B cell (primary cell): ENCODE measurements at regions not wholly inside any gene's neighbourhood (a gene's known extent, or its start where the extent isn't known, plus 50 kb on each side); places are given as distances from the start of the nearest gene placed in this dataset.

Experiments used
- ATAC-seq: fragments of 200-7000 bp; cut with Tn5 transposase; one replicate; pipeline ENCODE4 v1.10.0; 2021; ENCODE audit warnings: low read depth, mild to moderate bottlenecking, moderate number of reproducible peaks, moderate library complexity
- CTCF ChIA-PET: fragments of 350-600 bp; sonication (Branson Sonifier 250); formaldehyde crosslinking; loops from one replicate; lab custom pipeline; 2021; ENCODE audit warnings: antibody characterized with exemption, inconsistent platforms; lab: Charles Lee
- POLR2A ChIA-PET: fragments of 350-600 bp; sonication (Branson Sonifier 250); formaldehyde crosslinking; loops from one replicate; lab custom pipeline; 2021; ENCODE audit warnings: antibody characterized with exemption; lab: Charles Lee
- DNase-seq: peaks from one replicate; pipeline ENCODE4 v3.0.0; 2013
- H2AFZ ChIP-seq: 2 replicates; pipeline ENCODE4 v1.6.1; 2012; ENCODE audit warnings: mild to moderate bottlenecking, low read depth, low read length; ENCODE audit not compliant: insufficient read depth, poor library complexity, severe bottlenecking
- H3K27ac ChIP-seq, 2 donors: 1 replicate in 1 of 2; 2 replicates in 1 of 2; pipeline ENCODE4 v1.5.1; 2012 to 2013; ENCODE audit warnings: low read length in 2 of 2, mild to moderate bottlenecking in 2 of 2, moderate library complexity in 1 of 2
- H3K27me3 ChIP-seq, 4 experiments: fragments of 200-600 bp in 1 of 4; sonication (generic) in 1 of 4; replicated peaks in 1 of 4; 1 replicate in 2 of 4; 2 replicates in 2 of 4; pipeline versions ENCODE4 v1.6.1 to v1.7.0; 2013 to 2016; ENCODE audit warnings: low read length in 3 of 4, mild to moderate bottlenecking in 2 of 4, mixed read lengths in 1 of 4, moderate library complexity in 1 of 4; ENCODE audit not compliant: insufficient read depth in 4 of 4, control insufficient read depth in 3 of 4; ENCODE audit errors: control extremely low read depth in 1 of 4
- H3K36me3 ChIP-seq, 2 experiments: replicated peaks in 1 of 2; 1 replicate in 1 of 2; 2 replicates in 1 of 2; pipeline versions ENCODE4 v1.6.1 to v1.7.1; 2013; ENCODE audit warnings: low read length in 1 of 2; ENCODE audit not compliant: insufficient read depth in 2 of 2, control insufficient read depth in 1 of 2; ENCODE audit errors: control extremely low read depth in 1 of 2, extremely low read depth in 1 of 2
- H3K4me1 ChIP-seq, 2 donors: fragments of 200-600 bp in 1 of 2; sonication (generic) in 1 of 2; 1 replicate in 1 of 2; 2 replicates in 1 of 2; pipeline versions ENCODE4 v1.5.1 to v1.6.1; 2013 to 2017; ENCODE audit warnings: low read length in 2 of 2; ENCODE audit not compliant: control insufficient read depth in 2 of 2, insufficient read depth in 2 of 2
- H3K4me2 ChIP-seq: replicated peaks from 2 replicates; pipeline ENCODE3; 2012; ENCODE audit warnings: mild to moderate bottlenecking, low read depth, low read length; ENCODE audit not compliant: poor library complexity, severe bottlenecking
- H3K4me3 ChIP-seq, 5 experiments: fragments of 200-600 bp in 1 of 5; sonication (generic) in 1 of 5; 1 replicate in 3 of 5; 2 replicates in 2 of 5; pipeline versions ENCODE4 v1.5.1 to v1.7.0; 2011 to 2016; ENCODE audit warnings: low read length in 4 of 5, mild to moderate bottlenecking in 4 of 5, low read depth in 2 of 5, control low read depth in 1 of 5, moderate library complexity in 1 of 5; ENCODE audit not compliant: insufficient read depth in 1 of 5; ENCODE audit errors: control extremely low read depth in 1 of 5, extremely low read depth in 1 of 5
- H3K79me2 ChIP-seq: fragments of 200-600 bp; sonication (generic); one replicate; pipeline ENCODE4 v1.6.0; 2016; ENCODE audit warnings: low read length; ENCODE audit not compliant: control insufficient read depth, insufficient read depth
- H3K9ac ChIP-seq: fragments of 200-600 bp; sonication (generic); 2 replicates; pipeline ENCODE4 v1.6.1; 2017; ENCODE audit warnings: mild to moderate bottlenecking, low read length, moderate library complexity
- H3K9me3 ChIP-seq, 3 donors: one replicate each; pipeline versions ENCODE4 v1.6.1 to v1.7.1; 2013; ENCODE audit warnings: low read length in 2 of 3; ENCODE audit not compliant: control insufficient read depth in 2 of 3, insufficient read depth in 1 of 3; ENCODE audit errors: control extremely low read depth in 1 of 3
- H4K20me1 ChIP-seq: 2 replicates; pipeline ENCODE4 v1.6.0; 2012; ENCODE audit warnings: mild to moderate bottlenecking, low read length; ENCODE audit not compliant: insufficient read depth, control insufficient read depth, poor library complexity, severe bottlenecking
- H3K27ac Mint-ChIP-seq: one replicate; pipeline ENCODE4 v1.8.0; 2021; ENCODE audit warnings: mixed read lengths
- H3K27me3 Mint-ChIP-seq: one replicate; pipeline ENCODE4 v1.8.0; 2021; ENCODE audit warnings: mixed read lengths
- H3K4me1 Mint-ChIP-seq: one replicate; pipeline ENCODE4 v1.8.0; 2021; ENCODE audit warnings: mixed read lengths
- H3K4me3 Mint-ChIP-seq: one replicate; pipeline ENCODE4 v1.8.0; 2021; ENCODE audit warnings: mixed read lengths
- H3K9me3 Mint-ChIP-seq: one replicate; pipeline ENCODE4 v1.8.0; 2022; ENCODE audit warnings: mixed read lengths; ENCODE audit not compliant: insufficient read depth
- CTCF ChIP-seq: fragments of 200-600 bp; IDR thresholded peaks from one replicate; pipeline ENCODE4 v1.8.0; 2022; ENCODE audit warnings: antibody characterized with exemption, mild to moderate bottlenecking
- EZH2 ChIP-seq: IDR thresholded peaks from 2 replicates; pipeline ENCODE4 v1.6.1; 2012; ENCODE audit warnings: borderline replicate concordance, low read depth, mild to moderate bottlenecking, moderate library complexity, low read length; ENCODE audit not compliant: insufficient read depth, poor library complexity, severe bottlenecking
- WGBS: methylation state at CpG from one replicate; pipeline ENCODE4 v1.1.5; 2013; ENCODE audit warnings: missing lambda C conversion rate; ENCODE audit not compliant: insufficient coverage; 5-methylcytosine and 5-hydroxymethylcytosine counted together
- intact Hi-C: fragments of 100-400 bp; cut with micrococcal nuclease; formaldehyde crosslinking; loops from one replicate; pipeline ENCODE4 v1.10.0; 2022

GRCh38 chr5:29017501-29017900, 1979.1 kb upstream of the CDH9 start:
- Mint-ChIP-seq H3K27me3 (no peaks in the 10 kb centered on the region), H3K4me3 (no peak overlapping the region), H3K9me3 (peaks cover 3% of the 10 kb centered on the region), H3K4me1 (no peaks in the 10 kb centered on the region), H3K27ac (no peak overlapping the region)
- Histone ChIP-seq H4K20me1 (no peaks in the 10 kb centered on the region), H3K9me3 (no peaks in the 10 kb centered on the region), H3K4me1 (no peaks in the 10 kb centered on the region), H3K4me3 (no peak overlapping the region), H3K27me3 (no peaks in the 10 kb centered on the region), H2AFZ (no peak overlapping the region), H3K27ac (no peak overlapping the region), H3K79me2 (no peaks in the 10 kb centered on the region), H3K4me2 (no peak overlapping the region), H3K9ac (no peak overlapping the region), H3K36me3 (no peaks in the 10 kb centered on the region)
- intact Hi-C loops = no loop called here
- CTCF ChIA-PET = no interaction called here
- DNase-seq = no peak
- ATAC-seq = no peak
- WGBS = 71% methylated on average over 1 of the region's 3 CpGs
- POLR2A ChIA-PET = no interaction called here
- TF ChIP-seq CTCF = no peak
- no peak for TF ChIP-seq EZH2

GRCh38 chr5:29016067-29016466, 1977.7 kb upstream of the CDH9 start:
- ChIA-PET CTCF (interaction anchor here (0.7 kb wide), 1 partner anchor 12 kb away, joined by 3 read pairs; no protein-coding TSS in a partner anchor), POLR2A (no interaction called here)
- ATAC-seq (no peak), DNase-seq (no peak)
- Mint-ChIP-seq H3K4me1 (no peaks in the 10 kb centered on the region), H3K9me3 (peaks cover 3% of the 10 kb centered on the region), H3K27ac (no peak overlapping the region), H3K4me3 (no peak overlapping the region), H3K27me3 (no peaks in the 10 kb centered on the region)
- H2AFZ ChIP-seq = no peak overlapping the region
- WGBS = 61% methylated on average over 3 of the region's 4 CpGs
- H3K9me3 ChIP-seq = no peaks in the 10 kb centered on the region
- H4K20me1 ChIP-seq = no peaks in the 10 kb centered on the region
- no peak overlapping the region for H3K4me2 ChIP-seq
- no peaks in the 10 kb centered on the region for H3K36me3 ChIP-seq
- intact Hi-C loops = no loop called here
- H3K9ac ChIP-seq = no peak overlapping the region
- no peaks in the 10 kb centered on the region for H3K79me2 ChIP-seq
- H3K4me3 ChIP-seq = no peak overlapping the region
- H3K27me3 ChIP-seq = no peaks in the 10 kb centered on the region
- no peaks in the 10 kb centered on the region for H3K4me1 ChIP-seq
- TF ChIP-seq CTCF (no peak), EZH2 (no peak)
- H3K27ac ChIP-seq = no peak overlapping the region
